Large intestine (tissue), 3 donors: ENCODE measurements at regions not wholly inside any gene's neighbourhood (a gene's known extent, or its start where the extent isn't known, plus 50 kb on each side); places are given as distances from the start of the nearest gene placed in this dataset.
A peak's percentile ranks its signal among the peaks of the same experiment; 100 is the strongest.

Source experiments
- DNase-seq, 2 donors: peaks; one replicate each; pipeline versions ENCODE4 v3.0.0 to v3.0.0-alpha.2; 2013
- H3K27ac ChIP-seq: one replicate; pipeline ENCODE4 v1.5.1; 2013; ENCODE audit warnings: low read length
- H3K27me3 ChIP-seq: 2 replicates; pipeline ENCODE4 v1.6.1; 2013; ENCODE audit warnings: low read length; ENCODE audit not compliant: control insufficient read depth, insufficient read depth
- H3K36me3 ChIP-seq: 2 replicates; pipeline ENCODE4 v1.6.1; 2013; ENCODE audit warnings: low read length; ENCODE audit not compliant: control insufficient read depth, insufficient read depth
- H3K4me1 ChIP-seq: one replicate; pipeline ENCODE4 v1.6.1; 2013; ENCODE audit warnings: low read length; ENCODE audit not compliant: control insufficient read depth, insufficient read depth
- H3K4me3 ChIP-seq: one replicate; pipeline ENCODE4 v1.5.1; 2013; ENCODE audit warnings: low read length
- H3K9me3 ChIP-seq: one replicate; pipeline ENCODE4 v1.6.1; 2013; ENCODE audit warnings: mild to moderate bottlenecking, low read depth, low read length, moderate library complexity; ENCODE audit not compliant: control insufficient read depth
- WGBS: methylation state at CpG from one replicate; pipeline ENCODE4 v1.1.5; 2013; ENCODE audit warnings: low lambda C conversion rate; ENCODE audit not compliant: insufficient coverage; 5-methylcytosine and 5-hydroxymethylcytosine counted together

GRCh38 chr13:76214001-76214400 is 577.9 kb downstream of the LMO7 start:
- no peak overlapping the region for H3K27ac ChIP-seq
- WGBS = no CpG with 5 or more reads among the region's 1 CpG
- no peaks in the 10 kb centered on the region for H3K36me3 ChIP-seq
- H3K4me1 ChIP-seq = no peaks in the 10 kb centered on the region
- no peaks in the 10 kb centered on the region for H3K9me3 ChIP-seq
- no peak for DNase-seq
- no peaks in the 10 kb centered on the region for H3K27me3 ChIP-seq
- H3K4me3 ChIP-seq = no peak overlapping the region

GRCh38 chr13:76213423-76213904 is 577.3 kb downstream of the LMO7 start:
- no peaks in the 10 kb centered on the region for H3K36me3 ChIP-seq
- no peak overlapping the region for H3K27ac ChIP-seq
- no peak overlapping the region for H3K4me3 ChIP-seq
- no CpG with 5 or more reads among the region's 3 CpGs for WGBS
- no peaks in the 10 kb centered on the region for H3K4me1 ChIP-seq
- no peaks in the 10 kb centered on the region for H3K27me3 ChIP-seq
- no peaks in the 10 kb centered on the region for H3K9me3 ChIP-seq
- DNase-seq = no peak

DNA sequence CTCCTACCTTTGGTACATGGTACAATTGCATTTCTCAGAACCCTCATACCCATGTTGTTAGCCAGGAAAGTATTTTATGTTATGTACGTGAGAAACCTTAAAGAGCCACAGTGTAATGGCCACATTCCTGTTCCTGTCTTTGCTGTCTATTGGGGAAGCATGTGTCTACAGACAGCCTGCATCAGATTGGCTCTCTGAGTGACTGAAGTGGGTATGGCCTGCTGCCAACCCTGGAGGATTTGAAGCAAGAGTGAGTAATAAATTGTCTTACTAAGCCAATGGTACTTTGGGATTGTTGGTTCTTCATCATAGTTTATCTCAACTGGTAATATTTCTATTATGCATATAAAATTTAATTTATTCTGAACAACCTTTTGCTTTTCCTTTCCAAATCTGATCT is 574.1 kb downstream of the LMO7 start:
- no CpG with 5 or more reads among the region's 1 CpG for WGBS

GRCh38 chr13:76198568-76199163 is 562.5 kb downstream of the LMO7 start:
- WGBS = no CpG with 5 or more reads among the region's 3 CpGs
- Histone ChIP-seq H3K27me3 (no peaks in the 10 kb centered on the region), H3K4me1 (no peaks in the 10 kb centered on the region), H3K27ac (no peak overlapping the region), H3K36me3 (no peaks in the 10 kb centered on the region), H3K4me3 (no peak overlapping the region), H3K9me3 (no peaks in the 10 kb centered on the region)
- DNase-seq = no peak

More for the DNA sequence above, 574.1 kb downstream of the LMO7 start:
- DNase-seq = no peak
- no peak overlapping the region for H3K4me3 ChIP-seq
- H3K27ac ChIP-seq = no peak overlapping the region
- H3K4me1 ChIP-seq = no peaks in the 10 kb centered on the region
- no peaks in the 10 kb centered on the region for H3K27me3 ChIP-seq
- no peaks in the 10 kb centered on the region for H3K36me3 ChIP-seq
- no peaks in the 10 kb centered on the region for H3K9me3 ChIP-seq

- no peak overlapping the region for H3K27ac ChIP-seq
- no peaks in the 10 kb centered on the region for H3K27me3 ChIP-seq
- H3K4me3 ChIP-seq = no peak overlapping the region
- H3K4me1 ChIP-seq = no peaks in the 10 kb centered on the region
- no peaks in the 10 kb centered on the region for H3K36me3 ChIP-seq
- no peak for DNase-seq
- no CpG with 5 or more reads among the region's 48 CpGs for WGBS
- H3K9me3 ChIP-seq = peaks cover 7% of the 10 kb centered on the region
Observed at GRCh38 chr13:76189882-76190519, 553.9 kb downstream of the LMO7 start.

GRCh38 chr13:76175961-76176725 is 540.0 kb downstream of the LMO7 start:
- Histone ChIP-seq H3K27ac (no peak overlapping the region), H3K4me3 (no peak overlapping the region), H3K4me1 (no peaks in the 10 kb centered on the region), H3K9me3 (no peaks in the 10 kb centered on the region), H3K36me3 (no peaks in the 10 kb centered on the region), H3K27me3 (no peaks in the 10 kb centered on the region)
- no peak for DNase-seq
- 100% methylated on average over 1 of the region's 5 CpGs for WGBS

- H3K27ac ChIP-seq = no peak overlapping the region
Observed at GRCh38 chr13:76168661-76169060, 532.5 kb downstream of the LMO7 start.

GRCh38 chr13:76164290-76164689 is 528.2 kb downstream of the LMO7 start:
- Histone ChIP-seq H3K9me3 (no peaks in the 10 kb centered on the region), H3K27me3 (no peaks in the 10 kb centered on the region), H3K27ac (no peak overlapping the region), H3K4me1 (no peaks in the 10 kb centered on the region), H3K4me3 (no peak overlapping the region), H3K36me3 (no peaks in the 10 kb centered on the region)
- no peak for DNase-seq
- WGBS = no CpG with 5 or more reads among the region's 3 CpGs

More at GRCh38 chr13:76168661-76169060, 532.5 kb downstream of the LMO7 start:
- Histone ChIP-seq H3K4me1 (no peaks in the 10 kb centered on the region), H3K27me3 (no peaks in the 10 kb centered on the region), H3K9me3 (no peaks in the 10 kb centered on the region), H3K36me3 (no peaks in the 10 kb centered on the region), H3K4me3 (no peak overlapping the region)
- DNase-seq = no peak
- no CpG with 5 or more reads among the region's 3 CpGs for WGBS

DNA sequence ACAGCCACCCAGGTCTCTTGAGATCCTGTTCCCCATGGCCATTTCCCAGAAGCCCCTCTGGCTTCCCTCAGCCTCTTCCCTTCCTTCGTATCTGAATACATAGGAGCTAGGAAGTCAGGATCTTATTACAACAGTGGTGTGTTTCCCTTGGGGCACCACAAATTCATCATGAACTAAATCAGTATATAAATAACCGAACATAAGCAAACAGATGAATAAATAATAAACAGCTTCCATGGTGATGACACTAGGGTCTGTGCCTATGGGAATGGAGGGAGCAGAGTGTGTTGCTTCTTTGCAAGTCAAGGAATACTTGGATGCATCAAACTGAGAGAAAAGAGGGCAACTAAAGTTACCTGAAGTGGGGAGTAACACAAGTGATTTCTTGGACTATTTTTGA is 527.6 kb downstream of the LMO7 start:
- Histone ChIP-seq H3K27me3 (no peaks in the 10 kb centered on the region), H3K4me3 (no peak overlapping the region), H3K27ac (no peak overlapping the region), H3K9me3 (no peaks in the 10 kb centered on the region), H3K4me1 (no peaks in the 10 kb centered on the region), H3K36me3 (no peaks in the 10 kb centered on the region)
- no CpG with 5 or more reads among the region's 2 CpGs for WGBS
- DNase-seq = no peak

GRCh38 chr13:76160961-76161925 is 525.1 kb downstream of the LMO7 start:
- Histone ChIP-seq H3K9me3 (no peaks in the 10 kb centered on the region), H3K27me3 (no peaks in the 10 kb centered on the region), H3K4me3 (no peak overlapping the region), H3K36me3 (no peaks in the 10 kb centered on the region), H3K27ac (no peak overlapping the region), H3K4me1 (no peaks in the 10 kb centered on the region)
- no CpG with 5 or more reads among the region's 2 CpGs for WGBS
- peak; percentile 3 to 10 for DNase-seq
